ENCODE measurements at regions not wholly inside any gene's neighbourhood (a gene's known extent, or its start where the extent isn't known, plus 50 kb on each side); places are given as distances from the start of the nearest gene placed in this dataset.

DNA sequence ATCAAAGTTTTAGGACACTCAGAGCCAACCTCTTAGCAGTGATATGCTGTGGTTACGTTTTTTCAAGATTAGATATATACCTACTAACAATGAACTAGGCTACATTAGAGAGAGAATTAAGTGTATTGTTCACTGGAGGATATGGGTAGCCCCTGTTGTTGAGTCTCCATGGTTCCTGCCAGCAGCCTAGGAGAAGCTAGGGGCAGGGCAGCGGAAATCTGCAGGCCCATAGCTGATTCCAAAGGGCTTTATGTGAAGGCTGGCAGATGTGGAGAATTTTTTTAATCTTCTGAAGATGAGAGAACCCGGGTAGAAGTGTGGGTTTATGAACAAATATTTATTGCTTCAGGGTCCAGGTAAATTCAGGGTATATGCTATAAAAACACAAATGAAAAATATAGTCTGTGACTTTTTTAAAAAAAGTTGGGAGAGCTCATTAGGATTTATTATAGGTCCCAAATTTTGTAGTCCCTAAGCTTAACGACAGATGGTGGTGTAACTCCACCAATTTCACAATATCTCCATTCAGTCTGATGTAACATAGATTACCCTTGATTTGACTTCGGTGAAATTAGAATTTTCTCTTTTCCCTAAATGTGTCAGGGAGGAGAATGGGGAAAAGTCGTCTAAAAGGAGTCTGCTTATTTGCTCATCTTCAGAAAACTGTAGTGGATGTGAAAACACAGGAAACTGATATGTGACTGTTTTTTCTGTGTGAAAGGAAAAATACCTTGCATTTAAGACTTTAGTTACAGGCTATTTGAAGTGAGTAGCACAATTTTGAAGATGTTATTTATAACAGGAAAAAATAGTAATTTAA lies 163.0 kb upstream of the PPP1R3A start:
- TF ChIP-seq EZH2phosphoT487 (IDR thresholded peaks at IDR 0.05; ENCODE audit: insufficient read depth, low read depth) (no peak), EZH2 (IDR thresholded peaks at IDR 0.05; ENCODE audit: insufficient read depth, poor library complexity, severe bottlenecking) (peak; percentile 54)
